HG02678 (cell line): ENCODE measurements at regions not wholly inside any gene's neighbourhood (a gene's known extent, or its start where the extent isn't known, plus 50 kb on each side); places are given as distances from the start of the nearest gene placed in this dataset.
"Not testable (repeated sequence)": the region's sequence is repeated elsewhere in the genome, so short reads cannot be mapped to it uniquely, and the experiment has no call there.

Experiments used
- ATAC-seq: cut with Tn5 transposase; IDR thresholded peaks from one replicate; pipeline ENCODE4 v1.9.1; 2021; ENCODE audit warnings: mild to moderate bottlenecking, moderate library complexity; ENCODE audit not compliant: unreplicated experiment

GRCh38 chr6:8181160-8181881 lies 79.0 kb upstream of the EEF1E1 start:
- no peak for ATAC-seq

- no peak for ATAC-seq
These were observed 78.2 kb upstream of the EEF1E1 start for GRCh38 chr6:8180327-8181159.

- ATAC-seq = no peak
These were observed 75.4 kb upstream of the EEF1E1 start for GRCh38 chr6:8177721-8178120.

- no peak for ATAC-seq
These were observed 72.9 kb upstream of the EEF1E1 start for GRCh38 chr6:8175046-8175777.

GRCh38 chr6:8174571-8174970 lies 72.2 kb upstream of the EEF1E1 start:
- no peak for ATAC-seq

GRCh38 chr6:8172530-8172929 lies 70.2 kb upstream of the EEF1E1 start:
- no peak for ATAC-seq

- ATAC-seq = no peak
These were observed 68.4 kb upstream of the EEF1E1 start for GRCh38 chr6:8170754-8171153.

- no peak for ATAC-seq
These were observed 67.9 kb upstream of the EEF1E1 start for GRCh38 chr6:8170245-8170644.

- no peak for ATAC-seq
These were observed 63.8 kb upstream of the EEF1E1 start for GRCh38 chr6:8166156-8166555.

- not testable (repeated sequence) for ATAC-seq
These were observed 62.7 kb upstream of the EEF1E1 start for GRCh38 chr6:8165008-8165407.

- ATAC-seq = not testable (repeated sequence)
These were observed 61.9 kb upstream of the EEF1E1 start for GRCh38 chr6:8164281-8164680.

- no peak for ATAC-seq
These were observed 57.6 kb upstream of the EEF1E1 start for GRCh38 chr6:8159966-8160365.

GRCh38 chr6:8157839-8158238 lies 55.5 kb upstream of the EEF1E1 start:
- ATAC-seq = no peak

- ATAC-seq = no peak
These were observed 53.1 kb upstream of the EEF1E1 start for GRCh38 chr6:8155259-8156012.
